GM12878 (cell line): ENCODE measurements at regions not wholly inside any gene's neighbourhood (a gene's known extent, or its start where the extent isn't known, plus 50 kb on each side); places are given as distances from the start of the nearest gene placed in this dataset.

Source experiments
- ATAC-seq: fragments of 200-7000 bp; cut with Tn5 transposase; 3 replicates; pipeline ENCODE4 v1.9.1; 2020; ENCODE audit warnings: mild to moderate bottlenecking, moderate library complexity
- BruUV-seq: library from RNA; stranded (reverse); fragments of 400-500 nt; replicated peaks from 2 replicates; lab custom pipeline; 2021; lab: Mats Ljungman, UMichigan
- CTCF ChIA-PET: fragments of 300-600 bp; sonication (Branson Sonifier 250); formaldehyde crosslinking; extraction: SDS; loops from one replicate; lab custom pipeline; 2021; ENCODE audit warnings: inconsistent platforms; lab: Yijun Ruan, JAX
- POLR2A ChIA-PET: fragments of 350-600 bp; formaldehyde crosslinking; extraction: SDS; loops from one replicate; lab custom pipeline; 2021; ENCODE audit warnings: inconsistent platforms; lab: Charles Lee
- RAD21 ChIA-PET: fragments of 300-600 bp; sonication (Branson Sonifier 250); formaldehyde crosslinking; loops from one replicate; lab custom pipeline; 2023; ENCODE audit warnings: antibody characterized with exemption; ENCODE audit not compliant: unreplicated experiment; lab: Charles Lee
- SMC1A ChIA-PET: fragments of 300-600 bp; sonication (Branson Sonifier 250); formaldehyde crosslinking; loops from one replicate; lab custom pipeline; 2023; ENCODE audit not compliant: unreplicated experiment, uncharacterized antibody; lab: Charles Lee
- DNase-seq: peaks from one replicate; pipeline ENCODE4 v3.0.0-alpha.2; 2011; ENCODE audit warnings: low read depth, low spot score
- FAIRE-seq: peaks from 3 replicates; lab custom pipeline; 2011; peaks lifted over from hg19 to GRCh38; lab: Jason Lieb, UNC
- H2AFZ ChIP-seq: 2 replicates; pipeline ENCODE4 v1.6.0; 2011; ENCODE audit warnings: low read depth, low read length, control low read depth; ENCODE audit not compliant: control insufficient read depth
- H3K27ac ChIP-seq: 2 replicates; pipeline ENCODE4 v1.5.1; 2011; ENCODE audit warnings: control low read depth; ENCODE audit not compliant: control insufficient read depth, insufficient read depth
- H3K27me3 ChIP-seq, 2 experiments: replicated peaks in 1 of 2; 2 replicates each; pipeline versions ENCODE4 v1.6.0 to v1.6.1; 2011; ENCODE audit warnings: low read length in 1 of 2; ENCODE audit not compliant: control insufficient read depth in 2 of 2, insufficient read depth in 2 of 2
- H3K36me3 ChIP-seq, 2 experiments: 2 replicates each; pipeline ENCODE4 v1.5.1; 2011; ENCODE audit warnings: low read length in 1 of 2; ENCODE audit not compliant: control insufficient read depth in 2 of 2, insufficient read depth in 2 of 2
- H3K4me1 ChIP-seq: 2 replicates; pipeline ENCODE4 v1.6.1; 2011; ENCODE audit warnings: mild to moderate bottlenecking, low read length, moderate library complexity, mixed read lengths; ENCODE audit not compliant: control insufficient read depth, insufficient read depth
- H3K4me2 ChIP-seq: 2 replicates; pipeline ENCODE4 v1.6.0; 2011; ENCODE audit warnings: control low read depth; ENCODE audit not compliant: control insufficient read depth, insufficient read depth
- H3K4me3 ChIP-seq: fragments of 200-600 bp; sonication (generic); 2 replicates; pipeline ENCODE4 v1.5.1; 2016
- H3K79me2 ChIP-seq: 2 replicates; pipeline ENCODE4 v1.6.0; 2011; ENCODE audit warnings: low read length; ENCODE audit not compliant: control insufficient read depth, insufficient read depth
- H3K9ac ChIP-seq: 2 replicates; pipeline ENCODE4 v1.8.0; 2011; ENCODE audit warnings: low read length, control low read depth, mixed read lengths; ENCODE audit not compliant: control insufficient read depth, insufficient read depth
- H3K9me3 ChIP-seq: replicated peaks from 3 replicates; pipeline ENCODE4 v1.5.1; 2011; ENCODE audit warnings: mild to moderate bottlenecking, low read length; ENCODE audit not compliant: control insufficient read depth, insufficient read depth
- H4K20me1 ChIP-seq: 2 replicates; pipeline ENCODE4 v1.6.0; 2011; ENCODE audit not compliant: control insufficient read depth, insufficient read depth
- BHLHE40 ChIP-seq, 2 experiments: fragments of 450-650 bp in 1 of 2; IDR thresholded peaks; 2 replicates each; pipeline ENCODE4 v1.6.1; 2011 to 2017; ENCODE audit warnings: low read depth in 2 of 2, borderline replicate concordance in 1 of 2, improper control_type of control experiment in 1 of 2, low read length in 1 of 2, mild to moderate bottlenecking in 1 of 2
- BRCA1 ChIP-seq: IDR thresholded peaks from 2 replicates; pipeline ENCODE4 v1.6.1; 2011; ENCODE audit warnings: low read depth, low read length, improper control_type of control experiment
- IRF4 ChIP-seq: IDR thresholded peaks from 2 replicates; pipeline ENCODE4 v1.6.1; 2011; ENCODE audit warnings: low read depth, low read length
- JUNB ChIP-seq: IDR thresholded peaks from 2 replicates; pipeline ENCODE4 v1.6.1; 2016; ENCODE audit warnings: antibody characterized with exemption, mild to moderate bottlenecking
- WGBS: methylation state at CpG from one replicate; pipeline ENCODE4 v1.1.6; 2016; ENCODE audit warnings: low lambda C conversion rate; ENCODE audit not compliant: insufficient replicate concordance, insufficient coverage; ENCODE audit errors: missing lambda C conversion rate; 5-methylcytosine and 5-hydroxymethylcytosine counted together
- in situ Hi-C: fragments of 300-500 bp; cut with MboI; formaldehyde crosslinking; loops from 9 replicates; pipeline ENCODE4 v1.14.3; 2018; ENCODE audit warnings: mixed read lengths
- intact Hi-C: fragments of 100-400 bp; cut with micrococcal nuclease; formaldehyde crosslinking; loops from one replicate; pipeline ENCODE4 v1.14.2; 2022; ENCODE audit not compliant: unreplicated experiment
- TF ChIP-seq, protein P1 (sequence below): fragments of 450-650 bp; IDR thresholded peaks from 2 replicates; pipeline ENCODE4 v1.6.1; 2017; ENCODE audit warnings: antibody characterized with exemption, mild to moderate bottlenecking, moderate library complexity
- TF ChIP-seq, protein P2 (sequence below): fragments of 450-650 bp; IDR thresholded peaks from 2 replicates; pipeline ENCODE4 v1.6.1; 2018; ENCODE audit warnings: borderline replicate concordance, mild to moderate bottlenecking; ENCODE audit not compliant: partially characterized antibody

DNA sequence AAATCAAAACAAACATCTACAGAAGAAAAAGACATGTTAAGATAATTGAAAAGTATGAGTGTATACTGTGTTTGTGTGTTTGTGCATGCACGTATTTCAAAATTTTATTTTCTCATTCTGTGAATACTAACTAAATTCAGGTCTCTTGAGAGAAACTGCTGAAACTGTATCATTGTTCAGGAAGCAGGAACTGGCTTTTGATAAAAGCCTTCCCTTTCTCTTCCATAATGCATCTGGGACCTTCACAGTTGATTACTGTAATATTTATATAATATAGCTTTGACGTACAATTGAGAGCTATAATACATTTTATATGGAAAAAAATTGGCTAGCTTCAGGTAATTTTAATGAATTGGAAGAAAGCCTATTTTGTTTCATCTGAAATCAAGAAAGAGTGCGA is 993.5 kb downstream of the SLC6A15 start (continued):
- TF ChIP-seq, protein P1, sequence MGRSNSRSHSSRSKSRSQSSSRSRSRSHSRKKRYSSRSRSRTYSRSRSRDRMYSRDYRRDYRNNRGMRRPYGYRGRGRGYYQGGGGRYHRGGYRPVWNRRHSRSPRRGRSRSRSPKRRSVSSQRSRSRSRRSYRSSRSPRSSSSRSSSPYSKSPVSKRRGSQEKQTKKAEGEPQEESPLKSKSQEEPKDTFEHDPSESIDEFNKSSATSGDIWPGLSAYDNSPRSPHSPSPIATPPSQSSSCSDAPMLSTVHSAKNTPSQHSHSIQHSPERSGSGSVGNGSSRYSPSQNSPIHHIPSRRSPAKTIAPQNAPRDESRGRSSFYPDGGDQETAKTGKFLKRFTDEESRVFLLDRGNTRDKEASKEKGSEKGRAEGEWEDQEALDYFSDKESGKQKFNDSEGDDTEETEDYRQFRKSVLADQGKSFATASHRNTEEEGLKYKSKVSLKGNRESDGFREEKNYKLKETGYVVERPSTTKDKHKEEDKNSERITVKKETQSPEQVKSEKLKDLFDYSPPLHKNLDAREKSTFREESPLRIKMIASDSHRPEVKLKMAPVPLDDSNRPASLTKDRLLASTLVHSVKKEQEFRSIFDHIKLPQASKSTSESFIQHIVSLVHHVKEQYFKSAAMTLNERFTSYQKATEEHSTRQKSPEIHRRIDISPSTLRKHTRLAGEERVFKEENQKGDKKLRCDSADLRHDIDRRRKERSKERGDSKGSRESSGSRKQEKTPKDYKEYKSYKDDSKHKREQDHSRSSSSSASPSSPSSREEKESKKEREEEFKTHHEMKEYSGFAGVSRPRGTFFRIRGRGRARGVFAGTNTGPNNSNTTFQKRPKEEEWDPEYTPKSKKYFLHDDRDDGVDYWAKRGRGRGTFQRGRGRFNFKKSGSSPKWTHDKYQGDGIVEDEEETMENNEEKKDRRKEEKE, result no peak
- TF ChIP-seq IRF4 (no peak), BRCA1 (no peak), JUNB (no peak)

DNA sequence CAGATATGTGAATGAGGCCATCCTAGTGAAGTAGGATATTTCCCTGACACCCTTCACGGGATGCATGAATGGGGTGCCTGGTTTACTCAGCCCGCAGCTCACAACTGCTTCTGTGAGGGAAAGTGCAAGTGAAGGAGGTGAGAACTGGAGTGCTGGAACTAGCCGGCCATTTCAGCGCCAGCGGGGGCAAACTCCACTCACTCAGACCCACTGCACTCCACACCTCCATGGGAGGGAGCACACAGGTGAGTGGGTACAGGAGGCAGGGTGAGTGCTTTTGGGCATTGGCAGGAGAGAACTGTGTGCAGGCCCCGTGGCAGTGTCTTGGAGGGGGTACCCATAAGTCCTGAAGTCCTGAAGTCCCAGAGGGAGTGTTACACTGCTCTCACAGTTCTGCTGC is 1008.4 kb downstream of the SLC6A15 start:
- Histone ChIP-seq H3K27me3 (no peaks in the 10 kb centered on the region), H3K27ac (no peak overlapping the region), H2AFZ (no peak overlapping the region), H3K9me3 (no peaks in the 10 kb centered on the region), H4K20me1 (no peaks in the 10 kb centered on the region), H3K4me3 (no peak overlapping the region), H3K4me1 (no peaks in the 10 kb centered on the region), H3K4me2 (no peak overlapping the region), H3K36me3 (no peaks in the 10 kb centered on the region), H3K79me2 (no peaks in the 10 kb centered on the region), H3K9ac (no peak overlapping the region)
- CTCF ChIA-PET, result interaction anchor here (0.8 to 1.3 kb wide), 3 partner anchors 22 to 79 kb away, joined by 3 read pairs; no protein-coding TSS in a partner anchor
- in situ Hi-C loops (no loop called here), intact Hi-C loops (no loop called here)
- POLR2A ChIA-PET, result no interaction called here
- FAIRE-seq (no peak), DNase-seq (no peak), ATAC-seq (no peak)
- SMC1A ChIA-PET, result no interaction called here
- BruUV-seq, result no TSS peak
- TF ChIP-seq BHLHE40 (IDR thresholded peaks at IDR 0.05; ENCODE audit: borderline replicate concordance in 1 of 2, low read depth in 2 of 2, low read length in 1 of 2), result no peak
- TF ChIP-seq, protein P2, sequence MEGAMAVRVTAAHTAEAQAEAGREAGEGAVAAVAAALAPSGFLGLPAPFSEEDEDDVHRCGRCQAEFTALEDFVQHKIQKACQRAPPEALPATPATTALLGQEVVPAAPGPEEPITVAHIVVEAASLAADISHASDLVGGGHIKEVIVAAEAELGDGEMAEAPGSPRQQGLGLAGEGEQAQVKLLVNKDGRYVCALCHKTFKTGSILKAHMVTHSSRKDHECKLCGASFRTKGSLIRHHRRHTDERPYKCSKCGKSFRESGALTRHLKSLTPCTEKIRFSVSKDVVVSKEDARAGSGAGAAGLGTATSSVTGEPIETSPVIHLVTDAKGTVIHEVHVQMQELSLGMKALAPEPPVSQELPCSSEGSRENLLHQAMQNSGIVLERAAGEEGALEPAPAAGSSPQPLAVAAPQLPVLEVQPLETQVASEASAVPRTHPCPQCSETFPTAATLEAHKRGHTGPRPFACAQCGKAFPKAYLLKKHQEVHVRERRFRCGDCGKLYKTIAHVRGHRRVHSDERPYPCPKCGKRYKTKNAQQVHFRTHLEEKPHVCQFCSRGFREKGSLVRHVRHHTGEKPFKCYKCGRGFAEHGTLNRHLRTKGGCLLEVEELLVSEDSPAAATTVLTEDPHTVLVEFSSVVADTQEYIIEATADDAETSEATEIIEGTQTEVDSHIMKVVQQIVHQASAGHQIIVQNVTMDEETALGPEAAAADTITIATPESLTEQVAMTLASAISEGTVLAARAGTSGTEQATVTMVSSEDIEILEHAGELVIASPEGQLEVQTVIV, result no peak
- WGBS, result 37% methylated on average over 6 of the region's 6 CpGs
- RAD21 ChIA-PET, result no interaction called here
